SH-SY5Y (cell line): ENCODE measurements at regions not wholly inside any gene's neighbourhood (a gene's known extent, or its start where the extent isn't known, plus 50 kb on each side); places are given as distances from the start of the nearest gene placed in this dataset.

Source experiments
- GATA2 ChIP-seq: IDR thresholded peaks from 2 replicates; pipeline ENCODE4 v1.6.1; 2011; ENCODE audit warnings: mild to moderate bottlenecking, low read depth, low read length
- GATA3 ChIP-seq: IDR thresholded peaks from 2 replicates; pipeline ENCODE4 v1.6.1; 2011; ENCODE audit warnings: low read depth, mild to moderate bottlenecking, low read length, moderate library complexity

DNA sequence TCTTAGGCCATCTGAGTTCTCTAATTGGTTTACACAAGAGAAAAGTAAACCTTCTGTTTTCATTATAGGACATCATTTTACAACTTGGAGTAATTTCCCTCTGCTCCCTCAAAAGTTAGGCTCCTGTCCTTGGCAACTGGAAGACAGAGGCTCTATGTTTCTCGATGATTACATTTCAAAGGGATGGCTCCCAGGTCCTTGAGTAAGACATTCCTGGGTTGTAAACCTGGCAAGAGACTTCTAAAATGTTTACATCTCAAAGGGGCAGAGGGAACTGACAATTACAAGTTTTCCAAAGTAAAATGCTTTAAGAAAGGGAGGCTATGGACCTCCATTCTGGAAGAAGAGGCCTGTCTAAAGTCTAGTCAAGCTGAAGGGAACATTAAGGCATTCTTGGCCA, 268.3 kb upstream of the REG3G start:
- TF ChIP-seq GATA3 (no peak), GATA2 (no peak)
